Pons (tissue), 1 donor: ENCODE measurements at regions not wholly inside any gene's neighbourhood (a gene's known extent, or its start where the extent isn't known, plus 50 kb on each side); places are given as distances from the start of the nearest gene placed in this dataset.

Source experiments
- DNase-seq: peaks from one replicate; pipeline ENCODE4 v3.0.0-alpha.2; 2016; ENCODE audit warnings: low spot score

- DNase-seq, result no peak
Observed at GRCh38 chr12:82174383-82174782, 183.8 kb downstream of the CCDC59 start.

- DNase-seq, result no peak
Observed at GRCh38 chr12:82149045-82149444, 209.1 kb downstream of the CCDC59 start.

- DNase-seq, result no peak
Observed at GRCh38 chr12:82146740-82147139, 211.4 kb downstream of the CCDC59 start.

- no peak for DNase-seq
Observed at GRCh38 chr12:82144505-82144904, 213.7 kb downstream of the CCDC59 start.

- no peak for DNase-seq
Observed at GRCh38 chr12:82132390-82132789, 225.8 kb downstream of the CCDC59 start.

DNA sequence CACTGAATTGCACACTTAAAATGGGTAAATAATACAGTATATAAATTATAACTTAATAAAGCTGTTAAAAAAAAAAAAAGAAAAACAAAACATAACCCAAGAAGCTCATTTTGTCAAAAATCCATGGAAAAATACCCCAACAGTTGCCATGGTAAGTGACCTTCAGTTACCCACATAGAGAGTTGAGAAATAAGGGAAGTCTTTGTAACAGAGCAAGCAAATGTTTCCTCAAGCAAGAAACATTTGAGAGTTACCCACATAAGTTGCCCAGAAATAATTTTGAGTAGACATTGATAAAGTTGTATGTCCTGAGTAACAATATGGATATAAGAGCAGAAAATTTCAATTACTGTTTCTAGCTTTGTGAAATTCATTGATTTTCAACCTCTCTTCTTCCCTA lies 227.4 kb downstream of the CCDC59 start:
- peak; percentile 15 for DNase-seq

DNA sequence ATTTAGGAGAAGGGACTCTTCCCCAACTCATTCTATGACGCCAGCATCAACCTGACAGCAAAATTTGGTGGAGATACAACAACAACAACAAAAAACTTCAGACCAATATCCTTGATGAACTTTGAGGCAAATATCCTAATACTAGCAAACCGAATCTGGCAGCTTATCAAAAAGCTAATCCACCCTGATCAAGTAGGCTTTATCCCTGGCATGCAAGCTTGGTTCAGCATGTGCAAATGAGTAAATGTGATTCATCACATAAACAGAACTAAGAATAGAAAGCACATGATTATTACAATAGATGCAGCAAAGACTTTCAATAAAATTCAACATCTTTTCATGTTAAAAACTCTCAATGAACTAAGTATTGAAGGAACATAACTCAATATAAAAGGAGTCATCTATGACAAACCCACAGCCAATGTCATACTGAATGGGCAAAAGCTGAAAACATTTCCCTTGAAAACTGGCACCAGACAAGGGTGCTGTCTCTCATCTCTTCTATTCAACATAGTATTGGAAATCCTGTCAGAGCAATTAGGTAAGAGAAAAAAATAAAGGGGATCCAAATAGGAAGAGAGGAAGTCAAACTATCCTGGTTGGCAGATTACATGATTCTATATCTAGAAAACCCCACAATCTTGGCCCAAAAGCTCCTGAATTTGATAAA lies 233.3 kb downstream of the CCDC59 start:
- DNase-seq, result no peak

GRCh38 chr12:82121545-82121944 lies 236.6 kb downstream of the CCDC59 start:
- no peak for DNase-seq

GRCh38 chr12:82120901-82121300 lies 237.3 kb downstream of the CCDC59 start:
- no peak for DNase-seq

DNA sequence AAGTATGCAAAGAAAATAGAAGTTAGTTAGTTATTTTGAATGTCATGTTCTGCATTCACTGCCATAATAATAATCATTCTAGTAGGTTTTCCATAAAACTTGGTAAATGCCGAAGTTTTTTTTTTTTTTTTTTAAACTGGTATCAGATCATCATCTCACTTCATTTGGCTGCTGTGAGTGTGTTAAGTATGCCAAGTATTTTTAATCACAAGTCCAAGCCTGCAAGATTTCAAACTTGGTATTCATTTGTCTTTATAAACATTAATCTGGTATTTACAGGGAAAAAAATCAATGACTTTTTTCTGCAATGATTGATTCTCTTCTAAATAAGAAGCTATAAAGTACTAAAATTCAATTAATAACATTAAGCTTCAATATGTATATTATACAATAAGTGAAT lies 248.9 kb downstream of the CCDC59 start:
- DNase-seq, result no peak

- DNase-seq, result no peak
Observed at GRCh38 chr12:82108615-82109014, 249.6 kb downstream of the CCDC59 start.

- DNase-seq, result no peak
Observed at GRCh38 chr12:82099216-82099615, 259.0 kb downstream of the CCDC59 start.

DNA sequence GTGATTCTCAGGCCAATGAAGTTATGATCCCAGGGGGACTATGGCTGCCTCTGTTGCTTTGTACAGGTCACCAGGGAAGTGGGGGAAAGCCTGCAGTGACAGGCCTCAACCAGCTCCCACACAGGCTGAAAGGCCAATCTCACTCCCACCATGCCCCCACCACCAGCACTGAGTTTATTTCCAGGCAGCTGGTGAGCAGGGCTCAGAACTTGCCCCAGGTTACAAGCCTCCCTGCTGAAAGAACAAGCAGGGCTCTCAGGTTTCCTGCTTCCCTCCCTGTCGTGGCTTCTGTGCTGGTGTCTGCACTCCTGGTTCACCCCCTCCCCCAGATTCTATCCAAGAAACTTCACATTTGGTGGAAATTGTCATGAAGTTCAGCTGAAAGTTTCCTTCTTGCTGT lies 260.3 kb downstream of the CCDC59 start:
- DNase-seq, result no peak

- DNase-seq, result no peak
Observed at GRCh38 chr12:82097438-82097837, 260.7 kb downstream of the CCDC59 start.

- DNase-seq, result no peak
Observed at GRCh38 chr12:82090165-82090564, 268.0 kb downstream of the CCDC59 start.

- DNase-seq, result no peak
Observed at GRCh38 chr12:82089369-82090121, 268.6 kb downstream of the CCDC59 start.

DNA sequence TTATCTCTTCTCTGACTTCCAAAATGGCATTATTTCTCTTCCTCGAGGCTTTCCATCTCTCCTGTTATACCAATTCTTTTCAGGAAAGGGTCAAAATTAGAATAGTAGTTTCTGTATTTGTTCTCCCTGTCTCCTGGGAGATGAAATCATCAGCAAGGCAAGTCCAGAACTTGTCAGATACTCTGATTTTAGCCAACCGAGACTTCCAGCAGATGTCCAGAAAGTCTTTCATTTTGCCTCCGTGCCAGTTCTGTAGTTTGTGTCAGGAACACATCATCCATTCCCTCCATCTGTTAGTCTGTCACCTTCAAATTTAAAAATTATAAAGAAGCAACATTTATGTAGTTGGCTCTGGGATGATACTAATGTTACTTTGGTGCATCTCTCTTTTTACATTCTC lies 275.7 kb downstream of the CCDC59 start:
- no peak for DNase-seq

DNA sequence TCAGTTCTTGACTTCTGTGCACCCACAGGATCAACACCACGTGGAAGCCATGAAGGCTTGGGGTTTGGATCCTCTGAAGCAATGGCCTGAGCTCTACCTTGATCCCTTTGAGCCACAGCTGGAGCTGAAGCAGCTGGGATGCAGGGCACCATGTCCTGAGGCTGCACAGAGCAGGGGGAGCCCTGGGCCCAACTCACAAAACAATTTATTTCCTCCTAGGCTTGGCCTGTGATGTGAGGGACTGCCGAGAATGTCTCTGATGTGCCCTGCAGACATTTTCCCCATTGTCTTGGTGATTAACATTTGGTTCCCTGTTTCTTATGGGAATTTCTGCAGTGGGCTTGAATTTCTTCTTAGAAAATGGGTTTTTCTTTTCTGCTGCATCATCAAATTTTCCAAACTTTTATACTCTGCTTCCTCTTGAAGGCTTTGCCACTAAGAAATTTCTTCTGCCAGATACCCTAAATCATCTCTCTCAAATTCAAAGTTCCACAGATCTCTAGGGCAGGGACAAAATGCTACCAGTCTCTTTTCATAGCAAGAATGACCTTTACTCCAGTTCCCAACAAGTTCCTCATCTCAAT lies 288.2 kb downstream of the CCDC59 start:
- no peak for DNase-seq

GRCh38 chr12:82058197-82058596 lies 299.0 kb upstream of the PPFIA2 start:
- peak; percentile 36 for DNase-seq

DNA sequence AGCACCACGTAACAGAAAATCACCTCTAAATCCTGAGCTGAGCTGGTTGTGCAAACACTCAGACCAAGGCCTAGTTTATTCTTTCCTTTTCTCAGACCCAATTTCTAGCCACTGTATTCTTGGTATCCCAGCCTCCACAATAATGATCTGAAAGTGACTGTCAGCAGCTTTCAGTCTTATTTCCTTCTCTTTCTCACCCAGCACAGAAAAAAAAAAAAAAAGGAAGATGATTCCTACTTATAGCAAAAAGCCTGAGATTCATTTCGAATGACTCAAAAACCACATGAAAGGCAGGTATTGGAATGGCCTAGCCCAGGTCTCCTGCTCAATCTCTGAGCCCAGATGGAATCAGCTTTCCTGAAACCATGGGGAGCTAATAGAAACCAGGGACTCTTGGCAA lies 298.6 kb upstream of the PPFIA2 start:
- DNase-seq, result peak; percentile 65

GRCh38 chr12:82055391-82055790 lies 296.2 kb upstream of the PPFIA2 start:
- no peak for DNase-seq

- DNase-seq, result no peak
Observed at GRCh38 chr12:82054566-82054965, 295.4 kb upstream of the PPFIA2 start.

DNA sequence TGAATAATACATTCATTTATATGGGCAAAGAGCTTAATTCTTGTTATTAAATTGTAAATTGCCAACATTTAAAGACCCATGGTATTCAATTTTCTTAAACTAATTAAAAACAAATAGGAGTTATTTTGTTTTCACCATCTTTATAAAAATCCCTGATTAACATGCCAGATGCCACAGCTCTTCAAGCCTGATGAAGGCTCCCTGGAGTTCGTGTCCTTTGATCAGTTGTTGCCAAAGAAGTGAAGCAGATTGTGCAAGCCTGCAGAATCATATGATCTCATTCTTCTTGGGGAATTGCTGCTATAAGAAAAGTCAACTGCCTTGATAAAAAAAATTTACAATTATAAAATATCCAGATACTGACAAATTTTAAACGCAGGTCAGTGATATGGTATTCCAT lies 288.3 kb upstream of the PPFIA2 start:
- DNase-seq, result peak; percentile 39
